Esophagus squamous epithelium (tissue), 4 donors: ENCODE measurements at regions not wholly inside any gene's neighbourhood (a gene's known extent, or its start where the extent isn't known, plus 50 kb on each side); places are given as distances from the start of the nearest gene placed in this dataset.

ENCODE experiments used
- CTCF ChIP-seq, 6 experiments: fragments of 450-650 bp in 4 of 6; fragments of 200-600 bp in 2 of 6; sonication (generic) in 2 of 6; IDR thresholded peaks; one replicate each; pipeline ENCODE4 v1.5.1; 2016 to 2019; ENCODE audit warnings: antibody characterized with exemption in 6 of 6, mild to moderate bottlenecking in 4 of 6, moderate library complexity in 4 of 6
- POLR2A ChIP-seq, 4 donors: fragments of 450-650 bp; IDR thresholded peaks; one replicate each; pipeline ENCODE4 v1.6.1; 2017; ENCODE audit warnings: antibody characterized with exemption in 4 of 4, mild to moderate bottlenecking in 4 of 4, moderate library complexity in 3 of 4

GRCh38 chr6:167722634-167723309, 103.9 kb upstream of the AFDN start:
- TF ChIP-seq CTCF (IDR thresholded peaks at IDR 0.05) (no peak), POLR2A (IDR thresholded peaks at IDR 0.05) (no peak)
